ENCODE measurements at regions not wholly inside any gene's neighbourhood (a gene's known extent, or its start where the extent isn't known, plus 50 kb on each side); places are given as distances from the start of the nearest gene placed in this dataset.
A peak's percentile ranks its signal among the peaks of the same experiment; 100 is the strongest.

DNA sequence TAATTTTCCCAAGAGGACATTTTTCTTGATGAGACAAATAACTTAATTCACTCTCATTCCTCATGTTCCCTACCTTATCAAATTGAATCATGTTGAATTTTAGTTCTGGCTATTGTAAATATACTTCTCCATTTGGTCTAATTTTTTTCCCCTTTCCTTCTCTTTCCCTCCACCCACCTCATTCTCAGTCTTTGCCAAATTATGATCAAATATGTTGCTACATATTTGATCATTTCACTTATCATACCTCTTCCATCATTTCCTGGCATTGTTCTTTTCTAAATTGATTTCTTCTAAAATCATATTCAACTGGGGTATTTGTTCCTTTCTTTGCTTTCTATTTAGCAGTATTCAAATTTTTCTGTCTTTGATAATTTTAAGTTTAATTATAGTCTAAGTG lies 52.3 kb downstream of the HDGFL1 start:
- Histone ChIP-seq H3K4me3 (ENCODE audit: low read depth in 1 of 2, low read length in 2 of 2) (no peak overlapping the region), H3K4me2 (ENCODE audit: insufficient read depth, low read length) (no peak overlapping the region), H4K20me1 (ENCODE audit: insufficient read depth, low read length) (no peaks in the 10 kb centered on the region), H3K79me2 (ENCODE audit: insufficient read depth, low read length) (no peaks in the 10 kb centered on the region), H2AFZ (ENCODE audit: low read depth, low read length) (no peak overlapping the region), H3K9me3 (ENCODE audit: insufficient read depth, low read length, severe bottlenecking) (peaks cover 6% of the 10 kb centered on the region), H3K27me3 (ENCODE audit: insufficient read depth, low read length, poor library complexity) (no peaks in the 10 kb centered on the region), H3K4me1 (ENCODE audit: insufficient read depth, low read length) (no peaks in the 10 kb centered on the region), H3K36me3 (ENCODE audit: insufficient read depth, low read length) (no peaks in the 10 kb centered on the region), H3K9ac (ENCODE audit: low read depth, low read length) (no peak overlapping the region), H3K27ac (ENCODE audit: low read length) (no peak overlapping the region)
- ATAC-seq (ENCODE audit: insufficient read depth, low read depth) = no peak
- TF ChIP-seq EZH2 (IDR thresholded peaks at IDR 0.05; ENCODE audit: borderline replicate concordance, low read depth, low read length, severe bottlenecking) = no peak
- TF ChIP-seq, protein P1, sequence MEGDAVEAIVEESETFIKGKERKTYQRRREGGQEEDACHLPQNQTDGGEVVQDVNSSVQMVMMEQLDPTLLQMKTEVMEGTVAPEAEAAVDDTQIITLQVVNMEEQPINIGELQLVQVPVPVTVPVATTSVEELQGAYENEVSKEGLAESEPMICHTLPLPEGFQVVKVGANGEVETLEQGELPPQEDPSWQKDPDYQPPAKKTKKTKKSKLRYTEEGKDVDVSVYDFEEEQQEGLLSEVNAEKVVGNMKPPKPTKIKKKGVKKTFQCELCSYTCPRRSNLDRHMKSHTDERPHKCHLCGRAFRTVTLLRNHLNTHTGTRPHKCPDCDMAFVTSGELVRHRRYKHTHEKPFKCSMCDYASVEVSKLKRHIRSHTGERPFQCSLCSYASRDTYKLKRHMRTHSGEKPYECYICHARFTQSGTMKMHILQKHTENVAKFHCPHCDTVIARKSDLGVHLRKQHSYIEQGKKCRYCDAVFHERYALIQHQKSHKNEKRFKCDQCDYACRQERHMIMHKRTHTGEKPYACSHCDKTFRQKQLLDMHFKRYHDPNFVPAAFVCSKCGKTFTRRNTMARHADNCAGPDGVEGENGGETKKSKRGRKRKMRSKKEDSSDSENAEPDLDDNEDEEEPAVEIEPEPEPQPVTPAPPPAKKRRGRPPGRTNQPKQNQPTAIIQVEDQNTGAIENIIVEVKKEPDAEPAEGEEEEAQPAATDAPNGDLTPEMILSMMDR (IDR thresholded peaks at IDR 0.05; ENCODE audit: borderline replicate concordance, extremely low read depth, low read length, poor library complexity, severe bottlenecking) = no peak
- no peak for DNase-seq

DNA sequence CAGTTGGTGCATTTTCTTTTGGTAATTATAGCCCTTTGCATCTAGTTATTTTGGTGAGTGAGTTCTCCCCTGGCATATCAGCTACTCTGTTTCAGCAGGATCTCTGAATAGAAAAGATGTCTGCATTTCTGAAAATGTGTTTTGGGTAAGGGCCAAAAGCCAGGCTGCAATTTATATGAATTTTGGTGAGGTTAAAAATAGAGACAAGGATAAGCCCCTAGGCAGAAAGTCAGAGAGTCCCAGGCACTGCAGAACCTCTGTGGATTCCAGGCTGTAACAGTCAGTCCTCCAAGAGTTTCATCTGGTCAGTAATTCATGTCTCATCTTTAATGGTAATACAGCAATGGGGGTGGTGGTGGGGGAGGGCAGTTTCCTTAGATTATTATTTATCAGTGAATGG lies 53.0 kb downstream of the HDGFL1 start:
- Histone ChIP-seq H3K4me2 (ENCODE audit: insufficient read depth, low read length) (no peak overlapping the region), H3K27me3 (ENCODE audit: insufficient read depth, low read length, poor library complexity) (no peaks in the 10 kb centered on the region)

DNA sequence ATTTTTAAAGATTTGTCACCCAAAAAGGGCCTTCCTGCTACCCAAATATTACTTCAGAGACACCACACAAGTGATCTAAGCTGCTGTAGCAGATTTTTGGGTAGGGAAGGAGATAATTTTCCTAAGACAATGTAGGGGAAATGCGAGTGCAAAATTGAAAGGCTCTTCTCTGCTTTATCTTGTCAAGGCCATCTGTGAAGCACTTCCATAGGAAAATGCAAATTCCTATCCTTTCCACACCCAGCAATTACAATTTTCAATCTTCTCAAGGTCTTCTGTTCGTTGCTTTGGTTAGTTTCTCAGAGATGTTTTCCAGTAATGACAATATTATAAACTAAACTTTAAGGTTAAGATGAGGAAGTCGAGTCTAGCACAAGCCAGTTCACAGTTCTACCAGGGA lies 53.4 kb downstream of the HDGFL1 start:
- Histone ChIP-seq H3K4me3 (ENCODE audit: low read depth in 1 of 2, low read length in 2 of 2) (no peak overlapping the region), H3K9ac (ENCODE audit: low read depth, low read length) (no peak overlapping the region), H3K36me3 (ENCODE audit: insufficient read depth, low read length) (no peaks in the 10 kb centered on the region), H3K4me1 (ENCODE audit: insufficient read depth, low read length) (no peaks in the 10 kb centered on the region), H2AFZ (ENCODE audit: low read depth, low read length) (no peak overlapping the region), H3K9me3 (ENCODE audit: insufficient read depth, low read length, severe bottlenecking) (peaks cover 9% of the 10 kb centered on the region), H3K4me2 (ENCODE audit: insufficient read depth, low read length) (no peak overlapping the region), H3K27ac (ENCODE audit: low read length) (no peak overlapping the region), H3K79me2 (ENCODE audit: insufficient read depth, low read length) (no peaks in the 10 kb centered on the region), H3K27me3 (ENCODE audit: insufficient read depth, low read length, poor library complexity) (no peaks in the 10 kb centered on the region), H4K20me1 (ENCODE audit: insufficient read depth, low read length) (no peaks in the 10 kb centered on the region)
- TF ChIP-seq EZH2 (IDR thresholded peaks at IDR 0.05; ENCODE audit: borderline replicate concordance, low read depth, low read length, severe bottlenecking) = no peak
- TF ChIP-seq, protein P1 (IDR thresholded peaks at IDR 0.05; ENCODE audit: borderline replicate concordance, extremely low read depth, low read length, poor library complexity, severe bottlenecking) = no peak
- DNase-seq (no peak), ATAC-seq (ENCODE audit: insufficient read depth, low read depth) (no peak)

More for the DNA sequence above, 53.0 kb downstream of the HDGFL1 start:
- Histone ChIP-seq H3K9me3 (ENCODE audit: insufficient read depth, low read length, severe bottlenecking) (peaks cover 7% of the 10 kb centered on the region), H3K27ac (ENCODE audit: low read length) (no peak overlapping the region), H4K20me1 (ENCODE audit: insufficient read depth, low read length) (no peaks in the 10 kb centered on the region), H2AFZ (ENCODE audit: low read depth, low read length) (0 out of 2 replicates have a peak overlapping the region, but pooled peaks have one; percentile 9), H3K4me3 (ENCODE audit: low read depth in 1 of 2, low read length in 2 of 2) (no peak overlapping the region), H3K4me1 (ENCODE audit: insufficient read depth, low read length) (no peaks in the 10 kb centered on the region), H3K9ac (ENCODE audit: low read depth, low read length) (no peak overlapping the region), H3K36me3 (ENCODE audit: insufficient read depth, low read length) (no peaks in the 10 kb centered on the region), H3K79me2 (ENCODE audit: insufficient read depth, low read length) (no peaks in the 10 kb centered on the region)
- TF ChIP-seq, protein P1 (IDR thresholded peaks at IDR 0.05; ENCODE audit: borderline replicate concordance, extremely low read depth, low read length, poor library complexity, severe bottlenecking) = no peak
- TF ChIP-seq EZH2 (IDR thresholded peaks at IDR 0.05; ENCODE audit: borderline replicate concordance, low read depth, low read length, severe bottlenecking) = no peak
- no peak for DNase-seq
- no peak for ATAC-seq (ENCODE audit: insufficient read depth, low read depth)

DNA sequence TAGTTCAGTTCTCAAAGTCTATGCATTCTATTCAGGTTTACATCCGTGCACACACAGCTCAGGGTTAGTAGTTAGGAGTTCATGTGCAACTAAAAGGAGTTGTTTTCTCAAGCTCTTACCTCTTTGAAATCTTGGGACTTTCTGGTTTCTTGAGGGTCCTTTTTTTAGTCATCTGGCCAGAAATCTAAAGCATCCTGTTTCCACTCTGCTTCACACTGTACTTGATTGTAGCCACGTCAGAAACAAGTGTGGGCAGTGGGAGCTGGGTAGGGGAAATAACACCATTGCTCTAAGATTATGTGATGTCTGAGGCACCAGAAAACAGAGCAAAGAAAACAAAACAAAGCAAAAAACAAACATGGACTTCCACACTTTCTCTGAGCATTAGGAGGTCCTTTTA lies 58.3 kb downstream of the HDGFL1 start:
- ATAC-seq (ENCODE audit: insufficient read depth, low read depth) (no peak), DNase-seq (no peak)
- Histone ChIP-seq H3K4me1 (ENCODE audit: insufficient read depth, low read length) (peaks cover 8% of the 10 kb centered on the region; the same call in 1 of the 2 replicates), H3K27ac (ENCODE audit: low read length) (no peak overlapping the region), H3K9ac (ENCODE audit: low read depth, low read length) (no peak overlapping the region), H3K36me3 (ENCODE audit: insufficient read depth, low read length) (no peaks in the 10 kb centered on the region), H3K79me2 (ENCODE audit: insufficient read depth, low read length) (no peaks in the 10 kb centered on the region), H3K9me3 (ENCODE audit: insufficient read depth, low read length, severe bottlenecking) (peaks cover 9% of the 10 kb centered on the region), H3K4me2 (ENCODE audit: insufficient read depth, low read length) (no peak overlapping the region), H4K20me1 (ENCODE audit: insufficient read depth, low read length) (no peaks in the 10 kb centered on the region), H3K4me3 (ENCODE audit: low read depth in 1 of 2, low read length in 2 of 2) (no peak overlapping the region), H2AFZ (ENCODE audit: low read depth, low read length) (no peak overlapping the region), H3K27me3 (ENCODE audit: insufficient read depth, low read length, poor library complexity) (no peaks in the 10 kb centered on the region)
- TF ChIP-seq EZH2 (IDR thresholded peaks at IDR 0.05; ENCODE audit: borderline replicate concordance, low read depth, low read length, severe bottlenecking) = no peak
- TF ChIP-seq, protein P1 (IDR thresholded peaks at IDR 0.05; ENCODE audit: borderline replicate concordance, extremely low read depth, low read length, poor library complexity, severe bottlenecking) = no peak

All from DND-41 (cell line).